Cerebellar nuclear complex (tissue), 1 donor: ENCODE measurements at regions not wholly inside any gene's neighbourhood (a gene's known extent, or its start where the extent isn't known, plus 50 kb on each side); places are given as distances from the start of the nearest gene placed in this dataset.

ENCODE experiments used
- DNase-seq, 2 experiments: peaks; one replicate each; lab custom pipeline; 2025; lab: John Stamatoyannopoulos, UW

GRCh38 chr20:58139849-58140786 is 88.3 kb downstream of the ANKRD60 start:
- DNase-seq: no peak

DNA sequence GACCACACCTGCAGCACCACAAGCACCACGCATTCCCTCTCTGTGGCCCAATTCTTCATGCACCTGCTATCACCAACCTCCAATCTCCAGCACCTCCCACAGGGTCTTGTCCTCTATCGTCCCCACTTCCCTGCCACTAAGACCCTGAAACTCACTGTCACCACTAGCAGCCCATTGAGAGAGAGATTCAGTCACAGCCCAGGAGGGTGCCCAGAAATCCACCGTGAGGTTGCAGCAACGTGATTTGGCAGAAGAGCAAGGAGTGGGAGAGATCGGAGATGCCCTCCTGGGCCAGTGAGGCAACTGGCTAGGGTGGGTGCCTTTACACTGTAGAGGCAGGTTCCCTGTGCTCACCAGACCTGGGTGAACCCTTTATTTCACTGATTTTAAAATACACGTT is 90.1 kb downstream of the ANKRD60 start:
- DNase-seq: no peak

- DNase-seq: no peak
Observed at GRCh38 chr20:58137651-58138265, 90.7 kb downstream of the ANKRD60 start.

GRCh38 chr20:58137236-58137635 is 91.2 kb downstream of the ANKRD60 start:
- no peak for DNase-seq

GRCh38 chr20:58136149-58136484 is 92.3 kb downstream of the ANKRD60 start:
- no peak for DNase-seq

DNA sequence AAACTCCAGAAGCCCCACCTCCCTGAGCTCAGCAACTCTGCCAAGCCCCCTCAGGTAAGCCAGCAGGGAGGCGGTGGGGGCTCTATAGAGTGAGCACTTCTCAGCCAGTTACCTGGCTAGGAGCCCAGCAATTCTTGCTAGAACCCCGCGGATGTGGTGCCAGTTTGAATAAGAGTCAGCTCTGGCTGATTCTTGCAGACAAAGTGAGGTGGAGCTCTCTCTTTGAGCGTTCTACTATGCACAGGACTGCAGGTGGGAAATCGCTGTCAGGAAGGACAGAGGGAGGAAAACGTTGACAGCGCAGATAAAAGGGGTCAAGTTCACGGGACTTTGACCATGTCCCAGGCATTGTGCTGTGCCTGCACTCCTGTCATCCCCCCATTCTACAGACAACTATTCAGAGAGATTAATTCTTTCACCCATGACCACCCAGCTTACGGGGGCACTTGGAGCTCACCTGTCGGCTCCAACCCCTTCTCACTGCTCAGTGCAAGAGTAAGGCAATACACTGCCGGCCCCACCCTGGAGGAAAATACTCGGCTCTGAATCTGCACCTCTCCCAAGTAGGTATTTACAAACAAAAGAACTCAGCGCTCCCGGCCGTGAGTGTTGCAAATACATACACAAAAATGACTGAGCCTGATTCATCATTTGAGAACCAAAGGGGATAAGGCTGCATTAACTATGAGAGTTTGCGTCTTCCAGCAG is 92.9 kb downstream of the ANKRD60 start:
- no peak for DNase-seq

DNA sequence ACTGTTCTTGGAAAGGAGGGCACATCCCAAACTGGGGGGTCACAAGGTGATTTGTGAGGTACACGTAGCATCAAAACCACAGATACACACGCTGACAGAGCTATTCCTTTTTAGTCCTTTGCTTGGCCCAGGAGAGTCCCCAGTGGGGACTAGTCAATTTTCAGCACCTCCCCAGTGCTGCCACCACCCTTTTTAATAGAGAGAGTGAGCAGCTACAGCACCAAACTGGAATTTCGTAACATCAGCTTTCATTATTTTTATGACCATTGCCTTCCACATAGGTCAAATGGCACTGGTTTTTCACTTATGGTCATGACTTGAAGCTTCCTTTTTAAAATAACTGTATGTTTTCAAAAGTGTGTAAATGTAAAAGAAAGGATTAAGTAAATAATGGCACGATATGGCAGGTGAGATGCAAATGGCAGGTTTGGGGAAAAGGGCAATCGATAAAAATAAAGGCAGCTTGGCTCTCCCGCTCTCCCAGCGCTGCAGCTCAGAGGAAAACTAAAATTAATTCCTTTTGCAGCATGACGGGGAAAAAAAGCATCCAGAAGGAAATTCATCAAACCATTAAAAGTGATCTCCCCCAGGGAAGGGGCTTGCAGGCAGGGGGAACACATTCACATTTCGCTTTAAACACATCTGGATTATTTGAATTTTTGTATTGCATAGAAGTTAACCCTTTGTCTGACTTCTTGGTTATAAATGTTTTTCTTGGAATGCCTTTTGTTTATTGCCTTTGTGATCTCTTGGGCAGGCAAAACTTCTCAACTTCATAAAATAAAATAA is 95.2 kb downstream of the ANKRD60 start:
- DNase-seq: no peak

DNA sequence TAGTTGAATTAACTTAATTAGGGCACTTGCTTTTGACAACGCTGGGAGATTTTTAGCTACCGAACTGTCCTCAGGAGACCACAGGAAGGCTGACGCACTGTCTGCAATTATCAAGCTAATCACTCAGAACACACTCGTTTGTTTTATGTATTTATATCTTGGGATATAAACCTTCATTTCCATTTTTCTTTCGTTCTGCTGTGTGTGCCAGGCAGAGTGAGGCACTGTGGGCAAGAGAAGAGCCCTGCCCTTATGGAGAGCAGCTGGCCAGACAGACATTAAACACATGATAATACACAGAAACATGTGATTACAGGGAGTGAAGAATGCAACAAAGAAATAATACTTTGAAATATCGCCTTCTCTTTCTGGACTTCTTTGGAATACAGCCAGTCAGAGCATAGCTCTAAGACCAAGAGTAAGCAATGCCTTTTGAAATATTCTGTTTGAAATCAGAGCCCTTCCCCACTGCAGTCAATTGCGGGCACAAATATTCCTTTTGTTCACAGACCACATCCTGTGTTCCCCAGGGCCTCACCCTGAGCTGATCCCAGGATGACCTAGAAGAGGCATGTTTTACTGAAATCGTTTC is 96.8 kb downstream of the ANKRD60 start:
- DNase-seq: no peak

DNA sequence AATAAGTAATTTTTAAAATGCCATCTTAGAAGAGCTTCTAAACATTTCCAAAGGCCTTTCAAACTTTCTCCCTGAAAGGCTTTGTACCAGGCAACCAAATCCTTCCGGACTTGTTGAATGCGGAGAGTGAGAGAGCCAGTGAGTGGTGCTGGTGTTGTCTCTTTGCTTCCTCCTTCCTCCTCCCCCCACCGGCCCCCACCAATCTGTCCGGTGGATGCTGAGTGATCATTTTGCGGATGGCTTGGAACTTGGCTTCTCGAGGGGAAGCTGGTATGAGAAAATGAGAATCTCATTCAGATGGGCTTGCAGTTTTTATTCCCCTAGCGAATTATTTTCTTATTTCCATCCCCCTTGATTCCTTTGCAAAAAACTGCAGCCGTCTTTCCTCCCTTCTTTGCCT is 97.3 kb downstream of the ANKRD60 start:
- no peak for DNase-seq

GRCh38 chr20:58130581-58130980 is 97.9 kb downstream of the ANKRD60 start:
- DNase-seq: no peak

- DNase-seq: no peak
Observed at GRCh38 chr20:58130156-58130555, 98.3 kb downstream of the ANKRD60 start.

- DNase-seq: no peak
Observed at GRCh38 chr20:58129721-58130151, 98.7 kb downstream of the ANKRD60 start.

DNA sequence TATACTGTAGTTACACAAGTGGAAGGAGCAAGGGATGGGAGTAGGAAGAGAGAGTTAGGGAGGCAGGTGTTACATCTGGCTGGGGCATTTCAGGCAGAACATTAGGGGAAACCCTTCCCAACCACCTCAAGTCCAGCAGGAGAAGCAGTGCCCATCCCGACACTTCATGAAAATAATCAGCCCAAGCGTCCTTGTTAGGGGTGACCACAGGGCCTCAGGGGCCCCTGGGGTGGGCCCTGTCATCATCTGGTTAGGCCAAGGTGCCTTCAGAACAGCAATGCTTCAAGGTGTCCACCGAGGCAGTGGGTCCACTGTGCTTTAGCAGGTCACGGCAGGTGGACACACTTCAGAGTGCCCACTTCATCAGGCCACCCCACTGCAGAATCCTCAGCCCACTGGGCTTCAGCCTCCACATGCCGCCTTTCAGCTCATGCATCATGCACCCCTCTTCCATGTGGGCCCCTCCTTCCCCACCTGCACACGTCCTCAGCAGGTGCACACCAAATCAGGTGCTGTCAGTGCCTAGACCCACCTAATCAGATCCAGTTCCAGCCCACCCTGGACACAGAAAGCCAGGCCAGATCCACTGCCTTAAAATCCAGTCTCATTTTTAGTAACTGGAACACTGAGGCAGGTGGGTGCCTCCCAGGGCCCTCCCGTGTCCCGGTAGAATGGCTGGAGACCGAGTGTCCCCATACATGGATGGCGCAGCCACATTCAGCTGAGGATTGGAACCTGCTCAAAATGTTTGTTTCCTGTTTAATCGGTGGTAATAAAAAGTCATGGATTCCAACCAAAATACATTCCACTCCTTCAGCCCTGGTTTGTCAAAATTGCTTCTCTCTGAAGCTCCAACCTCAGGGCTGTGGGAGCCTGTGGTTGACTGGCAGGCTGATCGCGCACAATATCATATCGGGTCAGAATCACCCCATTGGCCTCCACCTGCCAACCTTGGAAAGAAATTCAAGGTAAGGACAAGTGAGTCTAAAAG is 99.5 kb downstream of the ANKRD60 start:
- DNase-seq: no peak

GRCh38 chr20:58127701-58128111 is 100.7 kb downstream of the ANKRD60 start:
- DNase-seq: no peak

DNA sequence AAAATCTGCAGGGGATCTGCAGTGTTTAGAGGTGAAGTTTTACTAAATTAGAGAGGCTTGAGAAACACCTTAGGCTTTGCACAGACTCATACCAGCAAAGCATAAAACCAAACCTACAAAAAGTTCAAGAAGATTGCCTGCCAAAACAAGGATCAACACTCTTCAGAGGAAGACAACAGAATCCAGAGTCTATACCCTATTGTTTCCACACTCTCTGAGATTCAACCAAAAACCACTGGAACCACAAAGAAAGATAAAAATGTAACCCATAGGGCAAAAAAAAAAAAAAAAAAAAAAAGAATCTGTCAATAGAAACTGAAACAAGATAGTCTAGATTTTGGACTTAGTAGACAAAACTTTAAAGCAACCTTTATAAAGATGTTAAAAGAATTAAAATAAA is 102.7 kb downstream of the ANKRD60 start:
- DNase-seq: no peak

- DNase-seq: no peak
Observed at GRCh38 chr20:58117944-58118343, 110.5 kb downstream of the ANKRD60 start.

GRCh38 chr20:58116505-58116904 is 111.9 kb downstream of the ANKRD60 start:
- no peak for DNase-seq

DNA sequence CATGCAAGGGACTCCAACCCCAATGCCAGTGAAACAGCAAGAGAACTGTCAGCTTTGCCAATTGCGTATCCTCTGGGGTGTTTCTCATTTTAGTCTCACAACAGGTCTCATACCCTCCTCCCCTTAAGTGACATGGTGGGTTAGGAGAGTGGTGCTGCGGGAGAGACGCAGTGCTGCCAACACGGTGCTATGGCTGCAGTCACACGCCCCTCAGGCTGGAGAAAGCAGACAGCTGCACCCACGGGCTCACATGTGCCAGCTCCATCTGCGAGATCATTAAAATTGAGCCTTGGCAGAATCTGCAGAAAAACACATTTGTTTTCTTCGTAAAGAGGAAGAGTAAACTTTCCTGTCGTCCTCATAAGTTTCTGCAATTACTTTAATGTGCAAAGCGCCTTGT is 114.7 kb downstream of the ANKRD60 start:
- DNase-seq: no peak

- no peak for DNase-seq
Observed at GRCh38 chr20:58112017-58112781, 116.3 kb downstream of the ANKRD60 start.
